KG1 (cell line): ENCODE measurements at regions not wholly inside any gene's neighbourhood (a gene's known extent, or its start where the extent isn't known, plus 50 kb on each side); places are given as distances from the start of the nearest gene placed in this dataset.
"Not testable (repeated sequence)": the region's sequence is repeated elsewhere in the genome, so short reads cannot be mapped to it uniquely, and the experiment has no call there.

Experiments used
- DNase-seq: peaks from one replicate; lab custom pipeline; 2025; lab: John Stamatoyannopoulos, UW

GRCh38 chr15:98330258-98330657 is 318.1 kb upstream of the IGF1R start:
- no peak for DNase-seq

- no peak for DNase-seq
These were observed 317.5 kb upstream of the IGF1R start for GRCh38 chr15:98330692-98331435.

- no peak for DNase-seq
These were observed 316.7 kb upstream of the IGF1R start for GRCh38 chr15:98331676-98332075.

GRCh38 chr15:98333251-98333650 is 315.1 kb upstream of the IGF1R start:
- DNase-seq: no peak

- DNase-seq: no peak
These were observed 305.4 kb upstream of the IGF1R start for GRCh38 chr15:98342911-98343310.

GRCh38 chr15:98344591-98344990 is 303.7 kb upstream of the IGF1R start:
- DNase-seq: no peak

GRCh38 chr15:98347001-98347400 is 301.3 kb upstream of the IGF1R start:
- no peak for DNase-seq

- no peak for DNase-seq
These were observed 300.5 kb upstream of the IGF1R start for GRCh38 chr15:98347866-98348265.

- no peak for DNase-seq
These were observed 298.1 kb upstream of the IGF1R start for GRCh38 chr15:98350276-98350675.

GRCh38 chr15:98358274-98358673 is 290.1 kb upstream of the IGF1R start:
- DNase-seq: not testable (repeated sequence)

- no peak for DNase-seq
These were observed 289.4 kb upstream of the IGF1R start for GRCh38 chr15:98358971-98359370.

- no peak for DNase-seq
These were observed 284.9 kb upstream of the IGF1R start for GRCh38 chr15:98363416-98363815.

GRCh38 chr15:98363955-98364354 is 284.4 kb upstream of the IGF1R start:
- DNase-seq: no peak

GRCh38 chr15:98369081-98369716 is 279.1 kb upstream of the IGF1R start:
- no peak for DNase-seq

GRCh38 chr15:98375513-98376340 is 272.6 kb upstream of the IGF1R start:
- no peak for DNase-seq

GRCh38 chr15:98380721-98381120 is 267.6 kb upstream of the IGF1R start:
- no peak for DNase-seq

- DNase-seq: no peak
These were observed 266.9 kb upstream of the IGF1R start for GRCh38 chr15:98381446-98381845.

- no peak for DNase-seq
These were observed 266.2 kb upstream of the IGF1R start for GRCh38 chr15:98382139-98382538.

GRCh38 chr15:98383571-98383970 is 264.8 kb upstream of the IGF1R start:
- DNase-seq: no peak

- no peak for DNase-seq
These were observed 263.9 kb upstream of the IGF1R start for GRCh38 chr15:98384328-98385029.

- DNase-seq: no peak
These were observed 262.5 kb upstream of the IGF1R start for GRCh38 chr15:98385752-98386381.

- no peak for DNase-seq
These were observed 261.8 kb upstream of the IGF1R start for GRCh38 chr15:98386561-98386960.
